Panc1 (cell line): ENCODE measurements at regions not wholly inside any gene's neighbourhood (a gene's known extent, or its start where the extent isn't known, plus 50 kb on each side); places are given as distances from the start of the nearest gene placed in this dataset.

Source experiments
- ATAC-seq: fragments of 200-7000 bp; cut with Tn5 transposase; 2 replicates; pipeline ENCODE4 v1.9.1; 2020; ENCODE audit warnings: mild to moderate bottlenecking, moderate library complexity
- BruUV-seq: library from RNA; stranded (reverse); fragments of 400-500 nt; replicated peaks from 2 replicates; lab custom pipeline; 2021; lab: Mats Ljungman, UMichigan
- CTCF ChIA-PET: fragments of 300-600 bp; sonication (Branson Sonifier 250); formaldehyde crosslinking; loops from one replicate; lab custom pipeline; 2022; ENCODE audit warnings: antibody characterized with exemption; lab: Charles Lee
- POLR2A ChIA-PET: fragments of 300-600 bp; sonication (Branson Sonifier 250); formaldehyde crosslinking; loops from one replicate; lab custom pipeline; 2022; ENCODE audit warnings: antibody characterized with exemption; lab: Charles Lee
- DNase-seq: peaks from one replicate; pipeline ENCODE4 v3.0.0-alpha.2; 2010; ENCODE audit warnings: low read depth, low spot score
- H3K27ac ChIP-seq: 2 replicates; pipeline ENCODE4 v1.5.1; 2011; ENCODE audit warnings: mild to moderate bottlenecking, low read length, inconsistent platforms
- H3K27me3 ChIP-seq: fragments of 200-500 bp; sonication (Bioruptor generic); 2 replicates; pipeline ENCODE4 v1.6.0; 2014; ENCODE audit warnings: low read length, inconsistent platforms; ENCODE audit not compliant: control insufficient read depth, insufficient read depth
- H3K36me3 ChIP-seq: fragments of 200-500 bp; sonication (Bioruptor generic); 2 replicates; pipeline ENCODE4 v1.5.1; 2014; ENCODE audit warnings: inconsistent platforms, mild to moderate bottlenecking, low read length, moderate library complexity; ENCODE audit not compliant: control insufficient read depth, insufficient read depth
- H3K4me1 ChIP-seq: 2 replicates; pipeline ENCODE4 v1.5.1; 2011; ENCODE audit warnings: inconsistent platforms, mild to moderate bottlenecking, low read length, moderate library complexity; ENCODE audit not compliant: control insufficient read depth, insufficient read depth
- H3K4me3 ChIP-seq, 2 experiments: 2 replicates each; pipeline ENCODE4 v1.5.1; 2011 to 2012; ENCODE audit warnings: low read depth in 2 of 2, low read length in 2 of 2, mild to moderate bottlenecking in 2 of 2, inconsistent platforms in 1 of 2, moderate library complexity in 1 of 2
- H3K9me3 ChIP-seq: fragments of 200-500 bp; sonication (Bioruptor generic); 2 replicates; pipeline ENCODE4 v1.5.1; 2014; ENCODE audit warnings: low read depth, mild to moderate bottlenecking, inconsistent platforms, low read length, moderate library complexity; ENCODE audit not compliant: control insufficient read depth, insufficient read depth
- POLR2AphosphoS5 ChIP-seq: IDR thresholded peaks from 2 replicates; pipeline ENCODE4 v1.6.1; 2012; ENCODE audit warnings: mild to moderate bottlenecking, low read depth, low read length, moderate library complexity
- SIN3A ChIP-seq: IDR thresholded peaks from 2 replicates; pipeline ENCODE4 v1.6.1; 2012; ENCODE audit warnings: low read depth, mild to moderate bottlenecking, low read length, moderate library complexity, borderline replicate concordance; ENCODE audit not compliant: insufficient read depth
- TCF7L2 ChIP-seq: IDR thresholded peaks from 2 replicates; pipeline ENCODE4 v1.6.1; 2011; ENCODE audit warnings: mild to moderate bottlenecking, low read depth, low read length, inconsistent platforms
- in situ Hi-C: cut with HindIII; loops from 2 replicates; pipeline ENCODE4 v1.10.0; 2016; ENCODE audit warnings: low sequenced_read_pairs, low pct_unique_long_range_greater_than_20kb
- intact Hi-C: fragments of 100-400 bp; cut with micrococcal nuclease; formaldehyde crosslinking; loops from one replicate; pipeline ENCODE4 v1.10.0; 2022; ENCODE audit not compliant: unreplicated experiment
- TF ChIP-seq, protein P1 (sequence below), 2 experiments: IDR thresholded peaks; 2 replicates each; pipeline ENCODE4 v1.6.1; 2011 to 2012; ENCODE audit warnings: low read depth in 2 of 2, control low read depth in 1 of 2, low read length in 1 of 2, mild to moderate bottlenecking in 1 of 2, moderate library complexity in 1 of 2; ENCODE audit not compliant: insufficient read depth in 1 of 2
- TF ChIP-seq, protein P2 (sequence below): fragments of 450-650 bp; IDR thresholded peaks from 2 replicates; pipeline ENCODE4 v1.5.1; 2017; ENCODE audit warnings: mild to moderate bottlenecking

DNA sequence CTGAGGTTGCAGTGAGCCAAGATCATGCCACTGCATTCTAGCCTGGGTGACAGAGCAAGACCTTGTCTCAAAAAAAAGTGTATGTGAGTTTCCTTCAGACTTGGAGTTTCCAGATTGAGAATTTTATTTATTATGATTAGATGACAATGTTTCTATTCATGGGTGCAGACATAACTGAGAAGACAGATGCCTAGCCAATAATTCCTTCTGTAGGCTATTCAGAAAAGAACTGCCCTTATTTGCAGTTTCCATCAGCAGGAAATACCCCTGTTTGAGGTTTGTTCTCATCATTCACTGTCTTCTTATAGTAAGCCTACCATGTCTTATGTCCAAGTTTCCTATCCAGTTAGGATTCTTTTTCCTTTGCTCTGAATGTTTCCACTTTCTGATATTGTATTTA is 269.0 kb downstream of the KTN1 start:
- intact Hi-C loops (no loop called here), in situ Hi-C loops (no loop called here)
- Histone ChIP-seq H3K9me3 (no peaks in the 10 kb centered on the region), H3K27me3 (no peaks in the 10 kb centered on the region), H3K4me1 (no peaks in the 10 kb centered on the region), H3K4me3 (no peak overlapping the region), H3K36me3 (no peaks in the 10 kb centered on the region), H3K27ac (no peak overlapping the region)
- DNase-seq: no peak
- CTCF ChIA-PET: no interaction called here
- POLR2A ChIA-PET: no interaction called here
- TF ChIP-seq, protein P1, sequence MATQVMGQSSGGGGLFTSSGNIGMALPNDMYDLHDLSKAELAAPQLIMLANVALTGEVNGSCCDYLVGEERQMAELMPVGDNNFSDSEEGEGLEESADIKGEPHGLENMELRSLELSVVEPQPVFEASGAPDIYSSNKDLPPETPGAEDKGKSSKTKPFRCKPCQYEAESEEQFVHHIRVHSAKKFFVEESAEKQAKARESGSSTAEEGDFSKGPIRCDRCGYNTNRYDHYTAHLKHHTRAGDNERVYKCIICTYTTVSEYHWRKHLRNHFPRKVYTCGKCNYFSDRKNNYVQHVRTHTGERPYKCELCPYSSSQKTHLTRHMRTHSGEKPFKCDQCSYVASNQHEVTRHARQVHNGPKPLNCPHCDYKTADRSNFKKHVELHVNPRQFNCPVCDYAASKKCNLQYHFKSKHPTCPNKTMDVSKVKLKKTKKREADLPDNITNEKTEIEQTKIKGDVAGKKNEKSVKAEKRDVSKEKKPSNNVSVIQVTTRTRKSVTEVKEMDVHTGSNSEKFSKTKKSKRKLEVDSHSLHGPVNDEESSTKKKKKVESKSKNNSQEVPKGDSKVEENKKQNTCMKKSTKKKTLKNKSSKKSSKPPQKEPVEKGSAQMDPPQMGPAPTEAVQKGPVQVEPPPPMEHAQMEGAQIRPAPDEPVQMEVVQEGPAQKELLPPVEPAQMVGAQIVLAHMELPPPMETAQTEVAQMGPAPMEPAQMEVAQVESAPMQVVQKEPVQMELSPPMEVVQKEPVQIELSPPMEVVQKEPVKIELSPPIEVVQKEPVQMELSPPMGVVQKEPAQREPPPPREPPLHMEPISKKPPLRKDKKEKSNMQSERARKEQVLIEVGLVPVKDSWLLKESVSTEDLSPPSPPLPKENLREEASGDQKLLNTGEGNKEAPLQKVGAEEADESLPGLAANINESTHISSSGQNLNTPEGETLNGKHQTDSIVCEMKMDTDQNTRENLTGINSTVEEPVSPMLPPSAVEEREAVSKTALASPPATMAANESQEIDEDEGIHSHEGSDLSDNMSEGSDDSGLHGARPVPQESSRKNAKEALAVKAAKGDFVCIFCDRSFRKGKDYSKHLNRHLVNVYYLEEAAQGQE (IDR thresholded peaks at IDR 0.05; ENCODE audit: insufficient read depth in 1 of 2, low read depth in 2 of 2, low read length in 1 of 2): no peak
- TF ChIP-seq TCF7L2: no peak
- no peak for TF ChIP-seq POLR2AphosphoS5
- no peak for TF ChIP-seq SIN3A
- TF ChIP-seq, protein P2, sequence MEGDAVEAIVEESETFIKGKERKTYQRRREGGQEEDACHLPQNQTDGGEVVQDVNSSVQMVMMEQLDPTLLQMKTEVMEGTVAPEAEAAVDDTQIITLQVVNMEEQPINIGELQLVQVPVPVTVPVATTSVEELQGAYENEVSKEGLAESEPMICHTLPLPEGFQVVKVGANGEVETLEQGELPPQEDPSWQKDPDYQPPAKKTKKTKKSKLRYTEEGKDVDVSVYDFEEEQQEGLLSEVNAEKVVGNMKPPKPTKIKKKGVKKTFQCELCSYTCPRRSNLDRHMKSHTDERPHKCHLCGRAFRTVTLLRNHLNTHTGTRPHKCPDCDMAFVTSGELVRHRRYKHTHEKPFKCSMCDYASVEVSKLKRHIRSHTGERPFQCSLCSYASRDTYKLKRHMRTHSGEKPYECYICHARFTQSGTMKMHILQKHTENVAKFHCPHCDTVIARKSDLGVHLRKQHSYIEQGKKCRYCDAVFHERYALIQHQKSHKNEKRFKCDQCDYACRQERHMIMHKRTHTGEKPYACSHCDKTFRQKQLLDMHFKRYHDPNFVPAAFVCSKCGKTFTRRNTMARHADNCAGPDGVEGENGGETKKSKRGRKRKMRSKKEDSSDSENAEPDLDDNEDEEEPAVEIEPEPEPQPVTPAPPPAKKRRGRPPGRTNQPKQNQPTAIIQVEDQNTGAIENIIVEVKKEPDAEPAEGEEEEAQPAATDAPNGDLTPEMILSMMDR: no peak
- BruUV-seq: no TSS peak
- no peak for ATAC-seq

DNA sequence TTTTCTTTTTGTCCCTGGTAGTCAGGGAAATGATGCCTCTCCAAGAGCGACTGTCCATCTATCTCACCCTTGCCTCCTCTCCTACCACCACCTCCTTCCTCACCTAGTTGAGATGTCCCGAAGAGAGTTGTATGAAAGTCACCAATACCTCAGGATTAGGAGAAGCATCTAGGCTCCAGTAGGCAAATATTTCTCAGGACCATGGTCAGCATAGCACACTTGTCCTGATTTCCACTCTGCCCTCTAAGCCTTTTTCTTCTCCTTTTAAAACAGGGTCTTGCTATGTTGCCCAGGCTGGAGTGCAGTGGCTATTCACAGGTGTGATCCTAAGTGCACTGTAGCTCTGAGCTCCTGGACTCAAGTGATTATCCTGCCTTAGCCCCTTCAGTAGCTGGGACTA is 268.4 kb upstream of the PELI2 start:
- no peaks in the 10 kb centered on the region for H3K4me1 ChIP-seq
- BruUV-seq: no TSS peak
- DNase-seq: no peak
- no peak for ATAC-seq
- no peak overlapping the region for H3K27ac ChIP-seq
- in situ Hi-C loops (no loop called here), intact Hi-C loops (no loop called here)
- no peaks in the 10 kb centered on the region for H3K9me3 ChIP-seq
- no peaks in the 10 kb centered on the region for H3K27me3 ChIP-seq
- ChIA-PET POLR2A (no interaction called here), CTCF (no interaction called here)
- TF ChIP-seq POLR2AphosphoS5: no peak
- no peak for TF ChIP-seq SIN3A
- TF ChIP-seq TCF7L2: no peak
- TF ChIP-seq, protein P2: no peak
- TF ChIP-seq, protein P1 (IDR thresholded peaks at IDR 0.05; ENCODE audit: insufficient read depth in 1 of 2, low read depth in 2 of 2, low read length in 1 of 2): no peak; a peak in 1 of 4 replicates
- H3K36me3 ChIP-seq: no peaks in the 10 kb centered on the region
- H3K4me3 ChIP-seq: no peak overlapping the region
